K562 (cell line): ENCODE measurements at regions not wholly inside any gene's neighbourhood (a gene's known extent, or its start where the extent isn't known, plus 50 kb on each side); places are given as distances from the start of the nearest gene placed in this dataset.

Experiments
- CBX5 ChIP-seq: IDR thresholded peaks from 2 replicates; pipeline ENCODE4 v1.6.1; 2014; ENCODE audit warnings: low read depth, borderline replicate concordance
- ZFP30 ChIP-seq: fragments of 250-450 bp; sonication (Bioruptor Pico); IDR thresholded peaks from 2 replicates; pipeline ENCODE4 v1.8.0; 2022; ENCODE audit warnings: moderate library complexity, mild to moderate bottlenecking, inconsistent platforms, borderline replicate concordance
- TF ChIP-seq, protein P1 (sequence below), 3 experiments: IDR thresholded peaks in 2 of 3; conservative IDR thresholded peaks in 1 of 3; 2 replicates each; pipeline ENCODE4 v1.5.1; 2011 to 2012; ENCODE audit warnings: low read length in 3 of 3, mild to moderate bottlenecking in 3 of 3, control low read depth in 2 of 3, improper control_type of control experiment in 1 of 3, inconsistent platforms in 1 of 3, low read depth in 1 of 3, mixed read lengths in 1 of 3, moderate library complexity in 1 of 3; ENCODE audit not compliant: insufficient read depth in 2 of 3

DNA sequence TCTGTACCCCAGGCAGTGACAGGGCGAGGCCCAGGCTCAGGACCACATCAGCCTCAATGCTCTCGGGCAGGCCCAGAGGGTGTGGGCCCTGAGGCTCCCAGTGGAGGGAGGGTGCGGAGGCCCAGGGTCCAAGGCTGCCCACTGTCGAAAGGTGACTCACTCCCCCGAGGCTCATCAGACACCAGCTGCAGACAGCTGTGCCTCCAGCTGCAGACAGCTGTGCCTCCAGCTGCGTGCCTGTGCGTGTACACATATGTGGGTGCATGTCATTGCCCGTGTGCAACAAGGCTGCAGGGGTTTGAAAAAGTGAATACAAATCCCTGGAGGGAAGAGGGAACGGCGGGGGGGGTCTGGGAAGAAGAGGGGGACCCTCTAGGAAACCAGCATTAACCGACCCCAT is 134.3 kb downstream of the BRD1 start:
- no peak for TF ChIP-seq CBX5
- no peak for TF ChIP-seq ZFP30 (CRISPR knock-in tag)
- TF ChIP-seq, protein P1, sequence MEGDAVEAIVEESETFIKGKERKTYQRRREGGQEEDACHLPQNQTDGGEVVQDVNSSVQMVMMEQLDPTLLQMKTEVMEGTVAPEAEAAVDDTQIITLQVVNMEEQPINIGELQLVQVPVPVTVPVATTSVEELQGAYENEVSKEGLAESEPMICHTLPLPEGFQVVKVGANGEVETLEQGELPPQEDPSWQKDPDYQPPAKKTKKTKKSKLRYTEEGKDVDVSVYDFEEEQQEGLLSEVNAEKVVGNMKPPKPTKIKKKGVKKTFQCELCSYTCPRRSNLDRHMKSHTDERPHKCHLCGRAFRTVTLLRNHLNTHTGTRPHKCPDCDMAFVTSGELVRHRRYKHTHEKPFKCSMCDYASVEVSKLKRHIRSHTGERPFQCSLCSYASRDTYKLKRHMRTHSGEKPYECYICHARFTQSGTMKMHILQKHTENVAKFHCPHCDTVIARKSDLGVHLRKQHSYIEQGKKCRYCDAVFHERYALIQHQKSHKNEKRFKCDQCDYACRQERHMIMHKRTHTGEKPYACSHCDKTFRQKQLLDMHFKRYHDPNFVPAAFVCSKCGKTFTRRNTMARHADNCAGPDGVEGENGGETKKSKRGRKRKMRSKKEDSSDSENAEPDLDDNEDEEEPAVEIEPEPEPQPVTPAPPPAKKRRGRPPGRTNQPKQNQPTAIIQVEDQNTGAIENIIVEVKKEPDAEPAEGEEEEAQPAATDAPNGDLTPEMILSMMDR (IDR thresholded peaks at IDR 0.05 in 2 of 3, conservative IDR thresholded peaks at IDR 0.05 in 1 of 3; ENCODE audit: insufficient read depth in 2 of 3, low read depth in 1 of 3, low read length in 3 of 3), result no peak
